ENCODE measurements at regions not wholly inside any gene's neighbourhood (a gene's known extent, or its start where the extent isn't known, plus 50 kb on each side); places are given as distances from the start of the nearest gene placed in this dataset.

GRCh38 chr7:84294847-84295455 is 100.4 kb upstream of the SEMA3A start:
- BruUV-seq (replicated peaks) = no TSS peak
- Histone ChIP-seq H3K4me2 (ENCODE audit: control insufficient read depth, insufficient read depth) (no peak overlapping the region), H4K20me1 (ENCODE audit: control insufficient read depth, insufficient read depth) (no peaks in the 10 kb centered on the region), H3K4me3 (no peak overlapping the region), H3K9ac (ENCODE audit: control insufficient read depth, insufficient read depth, low read length) (no peak overlapping the region), H2AFZ (ENCODE audit: control insufficient read depth, low read depth, low read length) (no peak overlapping the region), H3K4me1 (ENCODE audit: control insufficient read depth, insufficient read depth, low read length) (no peaks in the 10 kb centered on the region), H3K9me3 (replicated peaks; ENCODE audit: control insufficient read depth, insufficient read depth, low read length) (no peaks in the 10 kb centered on the region), H3K36me3 (ENCODE audit: control insufficient read depth in 2 of 2, insufficient read depth in 2 of 2, low read length in 1 of 2) (no peaks in the 10 kb centered on the region), H3K27me3 (replicated peaks in 1 of 2; ENCODE audit: control insufficient read depth in 2 of 2, insufficient read depth in 2 of 2, low read length in 1 of 2) (no peaks in the 10 kb centered on the region), H3K79me2 (ENCODE audit: control insufficient read depth, insufficient read depth, low read length) (no peaks in the 10 kb centered on the region), H3K27ac (ENCODE audit: control insufficient read depth, insufficient read depth) (no peak overlapping the region)
- 0% methylated on average over 1 of the region's 1 CpG for WGBS (ENCODE audit: insufficient coverage, insufficient replicate concordance, low lambda C conversion rate, missing lambda C conversion rate)
- POLR2A ChIA-PET = no interaction called here
- SMC1A ChIA-PET (ENCODE audit: uncharacterized antibody, unreplicated experiment) = no interaction called here
- no peak for FAIRE-seq
- TF ChIP-seq SKIL (IDR thresholded peaks at IDR 0.05; ENCODE audit: low read depth, poor library complexity, severe bottlenecking) (no peak), SUZ12 (IDR thresholded peaks at IDR 0.05; ENCODE audit: unreplicated experiment) (no peak), EP300 (IDR thresholded peaks at IDR 0.05; ENCODE audit: borderline replicate concordance in 1 of 2, control insufficient read depth in 1 of 2, low read depth in 2 of 2, low read length in 2 of 2) (no peak), MYC (IDR thresholded peaks at IDR 0.05; ENCODE audit: insufficient read depth, insufficient read length, insufficient replicate concordance, low read length, severe bottlenecking) (no peak), HCFC1 (IDR thresholded peaks at IDR 0.05; ENCODE audit: low read length) (no peak), NFYB (IDR thresholded peaks at IDR 0.05; ENCODE audit: insufficient read depth, low read depth, low read length) (no peak), FOXK2 (IDR thresholded peaks at IDR 0.05) (no peak), GABPA (IDR thresholded peaks at IDR 0.05; ENCODE audit: low read depth) (no peak), ZSCAN29 (IDR thresholded peaks at IDR 0.05) (no peak), SPI1 (IDR thresholded peaks at IDR 0.05; ENCODE audit: borderline replicate concordance, insufficient read depth, low read depth, low read length) (no peak), IKZF1 (conservative IDR thresholded peaks at IDR 0.05) (no peak), RCOR1 (conservative IDR thresholded peaks at IDR 0.05; ENCODE audit: low read depth, low read length) (no peak), PRDM15 (CRISPR knock-in tag; IDR thresholded peaks at IDR 0.05) (no peak)
- TF ChIP-seq, protein P1, sequence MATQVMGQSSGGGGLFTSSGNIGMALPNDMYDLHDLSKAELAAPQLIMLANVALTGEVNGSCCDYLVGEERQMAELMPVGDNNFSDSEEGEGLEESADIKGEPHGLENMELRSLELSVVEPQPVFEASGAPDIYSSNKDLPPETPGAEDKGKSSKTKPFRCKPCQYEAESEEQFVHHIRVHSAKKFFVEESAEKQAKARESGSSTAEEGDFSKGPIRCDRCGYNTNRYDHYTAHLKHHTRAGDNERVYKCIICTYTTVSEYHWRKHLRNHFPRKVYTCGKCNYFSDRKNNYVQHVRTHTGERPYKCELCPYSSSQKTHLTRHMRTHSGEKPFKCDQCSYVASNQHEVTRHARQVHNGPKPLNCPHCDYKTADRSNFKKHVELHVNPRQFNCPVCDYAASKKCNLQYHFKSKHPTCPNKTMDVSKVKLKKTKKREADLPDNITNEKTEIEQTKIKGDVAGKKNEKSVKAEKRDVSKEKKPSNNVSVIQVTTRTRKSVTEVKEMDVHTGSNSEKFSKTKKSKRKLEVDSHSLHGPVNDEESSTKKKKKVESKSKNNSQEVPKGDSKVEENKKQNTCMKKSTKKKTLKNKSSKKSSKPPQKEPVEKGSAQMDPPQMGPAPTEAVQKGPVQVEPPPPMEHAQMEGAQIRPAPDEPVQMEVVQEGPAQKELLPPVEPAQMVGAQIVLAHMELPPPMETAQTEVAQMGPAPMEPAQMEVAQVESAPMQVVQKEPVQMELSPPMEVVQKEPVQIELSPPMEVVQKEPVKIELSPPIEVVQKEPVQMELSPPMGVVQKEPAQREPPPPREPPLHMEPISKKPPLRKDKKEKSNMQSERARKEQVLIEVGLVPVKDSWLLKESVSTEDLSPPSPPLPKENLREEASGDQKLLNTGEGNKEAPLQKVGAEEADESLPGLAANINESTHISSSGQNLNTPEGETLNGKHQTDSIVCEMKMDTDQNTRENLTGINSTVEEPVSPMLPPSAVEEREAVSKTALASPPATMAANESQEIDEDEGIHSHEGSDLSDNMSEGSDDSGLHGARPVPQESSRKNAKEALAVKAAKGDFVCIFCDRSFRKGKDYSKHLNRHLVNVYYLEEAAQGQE (IDR thresholded peaks at IDR 0.05; ENCODE audit: low read depth, low read length) = no peak
- intact Hi-C loops (cut with micrococcal nuclease; ENCODE audit: unreplicated experiment) = no loop called here
- RAD21 ChIA-PET (ENCODE audit: unreplicated experiment) = no interaction called here
- in situ Hi-C loops (cut with MboI) = no loop called here
- no peak for ATAC-seq
- DNase-seq (ENCODE audit: low read depth, low spot score) = no peak
- CTCF ChIA-PET = no interaction called here

All from GM12878 (cell line).